GM21786 (cell line): ENCODE measurements at regions not wholly inside any gene's neighbourhood (a gene's known extent, or its start where the extent isn't known, plus 50 kb on each side); places are given as distances from the start of the nearest gene placed in this dataset.
"Not testable (repeated sequence)": the region's sequence is repeated elsewhere in the genome, so short reads cannot be mapped to it uniquely, and the experiment has no call there.

ENCODE experiments used
- ATAC-seq: cut with Tn5 transposase; IDR thresholded peaks from one replicate; pipeline ENCODE4 v1.9.1; 2021; ENCODE audit not compliant: unreplicated experiment

- no peak for ATAC-seq
These were observed 242.4 kb upstream of the NR3C2 start for GRCh38 chr4:148684638-148685037.

GRCh38 chr4:148680884-148681283 is 238.7 kb upstream of the NR3C2 start:
- no peak for ATAC-seq

- no peak for ATAC-seq
These were observed 234.1 kb upstream of the NR3C2 start for GRCh38 chr4:148676344-148676743.

GRCh38 chr4:148674876-148675275 is 232.7 kb upstream of the NR3C2 start:
- ATAC-seq = no peak

GRCh38 chr4:148664636-148665035 is 222.4 kb upstream of the NR3C2 start:
- ATAC-seq = no peak

- ATAC-seq = no peak
These were observed 211.9 kb upstream of the NR3C2 start for GRCh38 chr4:148654131-148654530.

- no peak for ATAC-seq
These were observed 211.5 kb upstream of the NR3C2 start for GRCh38 chr4:148653681-148654080.

GRCh38 chr4:148651991-148652390 is 209.8 kb upstream of the NR3C2 start:
- no peak for ATAC-seq

- no peak for ATAC-seq
These were observed 207.6 kb upstream of the NR3C2 start for GRCh38 chr4:148649652-148650331.

GRCh38 chr4:148643851-148644250 is 201.6 kb upstream of the NR3C2 start:
- no peak for ATAC-seq

GRCh38 chr4:148642907-148643306 is 200.7 kb upstream of the NR3C2 start:
- no peak for ATAC-seq

- not testable (repeated sequence) for ATAC-seq
These were observed 195.9 kb upstream of the NR3C2 start for GRCh38 chr4:148638079-148638478.

- ATAC-seq = not testable (repeated sequence)
These were observed 195.2 kb upstream of the NR3C2 start for GRCh38 chr4:148637453-148637852.

- no peak for ATAC-seq
These were observed 192.3 kb upstream of the NR3C2 start for GRCh38 chr4:148634476-148634875.

GRCh38 chr4:148633720-148634119 is 191.5 kb upstream of the NR3C2 start:
- ATAC-seq = no peak

GRCh38 chr4:148632476-148632875 is 190.3 kb upstream of the NR3C2 start:
- ATAC-seq = no peak

GRCh38 chr4:148630051-148630450 is 187.8 kb upstream of the NR3C2 start:
- ATAC-seq = no peak

GRCh38 chr4:148618856-148619255 is 176.6 kb upstream of the NR3C2 start:
- ATAC-seq = no peak

GRCh38 chr4:148608968-148609367 is 166.8 kb upstream of the NR3C2 start:
- ATAC-seq = no peak

- not testable (repeated sequence) for ATAC-seq
These were observed 156.4 kb upstream of the NR3C2 start for GRCh38 chr4:148598418-148599207.

GRCh38 chr4:148589182-148589581 is 147.0 kb upstream of the NR3C2 start:
- ATAC-seq = no peak

- ATAC-seq = no peak
These were observed 133.4 kb upstream of the NR3C2 start for GRCh38 chr4:148575577-148575976.
